Activated gamma-delta T cell (primary cell): ENCODE measurements at regions not wholly inside any gene's neighbourhood (a gene's known extent, or its start where the extent isn't known, plus 50 kb on each side); places are given as distances from the start of the nearest gene placed in this dataset.
A peak's percentile ranks its signal among the peaks of the same experiment; 100 is the strongest.

Experiments used
- DNase-seq: peaks from one replicate; lab custom pipeline; 2025; lab: John Stamatoyannopoulos, UW

- no peak for DNase-seq
Measured at GRCh38 chr14:71287567-71287966, 380.3 kb downstream of the PCNX1 start.

GRCh38 chr14:71289536-71289935 is 382.3 kb downstream of the PCNX1 start:
- DNase-seq: no peak

GRCh38 chr14:71290301-71290700 is 383.0 kb downstream of the PCNX1 start:
- no peak for DNase-seq

GRCh38 chr14:71290960-71291466 is 383.8 kb downstream of the PCNX1 start:
- no peak for DNase-seq

- DNase-seq: no peak
Measured at GRCh38 chr14:71296184-71296583, 388.9 kb downstream of the PCNX1 start.

GRCh38 chr14:71300566-71301330 is 393.5 kb downstream of the PCNX1 start:
- no peak for DNase-seq

GRCh38 chr14:71301611-71302010 is 394.4 kb downstream of the PCNX1 start:
- DNase-seq: no peak

- no peak for DNase-seq
Measured at GRCh38 chr14:71304690-71305089, 397.4 kb downstream of the PCNX1 start.

- no peak for DNase-seq
Measured at GRCh38 chr14:71308671-71309070, 401.4 kb downstream of the PCNX1 start.

- no peak for DNase-seq
Measured at GRCh38 chr14:71309756-71310155, 402.5 kb downstream of the PCNX1 start.

GRCh38 chr14:71311061-71311460 is 403.8 kb downstream of the PCNX1 start:
- no peak for DNase-seq

- no peak for DNase-seq
Measured at GRCh38 chr14:71314717-71315116, 407.5 kb downstream of the PCNX1 start.

- no peak for DNase-seq
Measured at GRCh38 chr14:71317385-71318096, 410.3 kb downstream of the PCNX1 start.

GRCh38 chr14:71318097-71318459 is 410.8 kb downstream of the PCNX1 start:
- no peak for DNase-seq

GRCh38 chr14:71319666-71320065 is 412.4 kb downstream of the PCNX1 start:
- DNase-seq: no peak

- peak; percentile 97 for DNase-seq
Measured at GRCh38 chr14:71320107-71320733, 413.0 kb downstream of the PCNX1 start, which contains the start of gene SIPA1L1. SIPA1L1 (plus strand) TSS chr14:71320476.

- DNase-seq: peak; percentile 47
Measured at GRCh38 chr14:71320734-71321573, 413.7 kb downstream of the PCNX1 start.

GRCh38 chr14:71321574-71322315 is 414.5 kb downstream of the PCNX1 start:
- no peak for DNase-seq

- DNase-seq: no peak
Measured at GRCh38 chr14:71322655-71323250, 415.5 kb downstream of the PCNX1 start.

- DNase-seq: no peak
Measured at GRCh38 chr14:71324767-71325272, 417.6 kb downstream of the PCNX1 start.
